SU-DHL-6 (cell line): ENCODE measurements at regions not wholly inside any gene's neighbourhood (a gene's known extent, or its start where the extent isn't known, plus 50 kb on each side); places are given as distances from the start of the nearest gene placed in this dataset.
"Not testable (repeated sequence)": the region's sequence is repeated elsewhere in the genome, so short reads cannot be mapped to it uniquely, and the experiment has no call there.

Experiments used
- H2AFZ ChIP-seq: fragments of 200-600 bp; sonication (generic); 2 replicates; pipeline ENCODE4 v1.6.1; 2014; ENCODE audit warnings: low read depth, mild to moderate bottlenecking, moderate library complexity, mixed read lengths, antibody characterized with exemption, low read length; ENCODE audit not compliant: severe bottlenecking
- H3F3A ChIP-seq: fragments of 200-600 bp; shearing (Covaris generic); 2 replicates; pipeline ENCODE4 v1.6.0; 2016; ENCODE audit warnings: antibody characterized with exemption, mild to moderate bottlenecking; ENCODE audit not compliant: insufficient read depth
- H3K27ac ChIP-seq: fragments of 200-600 bp; sonication (generic); 2 replicates; pipeline ENCODE4 v1.5.1; 2016; ENCODE audit warnings: low read depth, mild to moderate bottlenecking, low read length, moderate library complexity, mixed read lengths
- H3K27me3 ChIP-seq: fragments of 200-600 bp; sonication (generic), shearing (Covaris generic); 2 replicates; pipeline ENCODE4 v1.6.0; 2014; ENCODE audit warnings: mild to moderate bottlenecking, low read length
- H3K36me3 ChIP-seq: fragments of 200-600 bp; sonication (generic); 2 replicates; pipeline ENCODE4 v1.6.1; 2014; ENCODE audit warnings: mild to moderate bottlenecking, low read length, mixed read lengths
- H3K4me2 ChIP-seq: fragments of 300-600, 200-600 bp; shearing (Covaris generic), sonication (generic); 2 replicates; pipeline ENCODE4 v1.6.0; 2014; ENCODE audit warnings: low read length, low read depth, mild to moderate bottlenecking; ENCODE audit not compliant: poor library complexity, severe bottlenecking
- H3K4me3 ChIP-seq: fragments of 200-600 bp; sonication (generic); 2 replicates; pipeline ENCODE4 v1.5.1; 2014; ENCODE audit warnings: antibody characterized with exemption, low read length, mild to moderate bottlenecking, mixed read lengths; ENCODE audit not compliant: insufficient read depth, poor library complexity, severe bottlenecking
- H3K79me2 ChIP-seq: fragments of 200-600 bp; sonication (generic); 2 replicates; pipeline ENCODE4 v1.6.1; 2014; ENCODE audit warnings: mild to moderate bottlenecking, low read length, moderate library complexity; ENCODE audit not compliant: insufficient read depth
- H3K9ac ChIP-seq: fragments of 200-600 bp; sonication (generic); 2 replicates; pipeline ENCODE4 v1.7.0; 2014; ENCODE audit warnings: mild to moderate bottlenecking, low read length
- H3K9me2 ChIP-seq: fragments of 200-600 bp; sonication (generic); replicated peaks from 2 replicates; pipeline ENCODE4 v1.6.1; 2014; ENCODE audit warnings: low read length; ENCODE audit not compliant: insufficient read depth
- H3K9me3 ChIP-seq: fragments of 200-600 bp; sonication (generic); 2 replicates; pipeline ENCODE4 v1.6.1; 2014; ENCODE audit warnings: low read length, mixed read lengths; ENCODE audit not compliant: insufficient read depth
- H4K20me1 ChIP-seq: fragments of 200-600 bp; sonication (generic); 2 replicates; pipeline ENCODE4 v1.6.1; 2014; ENCODE audit warnings: low read depth, mild to moderate bottlenecking, antibody characterized with exemption, low read length, moderate library complexity, mixed read lengths
- EZH2phosphoT487 ChIP-seq: fragments of 200-600 bp; sonication (generic), shearing (Covaris generic); conservative IDR thresholded peaks from 2 replicates; pipeline ENCODE4 v1.6.1; 2018; ENCODE audit warnings: mild to moderate bottlenecking, antibody characterized with exemption, low read length, moderate library complexity, mixed read lengths
- TF ChIP-seq, protein P1 (sequence below): fragments of 200-600 bp; sonication (generic); IDR thresholded peaks from one replicate; pipeline ENCODE4 v1.5.1; 2017; ENCODE audit warnings: antibody characterized with exemption, mild to moderate bottlenecking, low read length, moderate library complexity; ENCODE audit not compliant: insufficient read depth, poor library complexity, severe bottlenecking

DNA sequence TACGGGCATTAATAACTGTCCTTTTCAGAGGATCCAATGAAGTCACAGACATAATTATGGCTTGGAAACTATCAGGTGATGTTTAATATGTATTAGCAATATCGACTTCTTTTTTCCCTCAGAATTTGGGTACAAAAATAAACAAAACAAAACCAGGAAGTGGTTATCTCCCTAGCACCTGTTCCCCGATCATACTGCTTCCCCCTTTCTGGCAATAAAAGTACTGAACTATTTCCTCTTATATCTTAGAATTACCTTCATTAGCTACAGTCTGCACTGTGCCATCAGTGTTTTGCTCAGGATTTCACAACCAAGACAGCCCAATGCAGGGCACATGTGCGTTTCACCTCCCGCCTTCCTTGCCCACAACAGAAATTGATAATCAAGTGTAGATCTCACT lies 216.9 kb upstream of the BTBD3 start:
- Histone ChIP-seq H3K9ac (no peak overlapping the region), H3F3A (no peaks in the 10 kb centered on the region), H3K4me3 (no peak overlapping the region), H3K27ac (no peak overlapping the region), H3K9me2 (no peaks in the 10 kb centered on the region), H3K27me3 (no peaks in the 10 kb centered on the region), H3K9me3 (no peaks in the 10 kb centered on the region), H3K79me2 (no peaks in the 10 kb centered on the region), H3K4me2 (no peak overlapping the region), H2AFZ (no peak overlapping the region), H4K20me1 (no peaks in the 10 kb centered on the region), H3K36me3 (no peaks in the 10 kb centered on the region)
- TF ChIP-seq EZH2phosphoT487: no peak
- TF ChIP-seq, protein P1, sequence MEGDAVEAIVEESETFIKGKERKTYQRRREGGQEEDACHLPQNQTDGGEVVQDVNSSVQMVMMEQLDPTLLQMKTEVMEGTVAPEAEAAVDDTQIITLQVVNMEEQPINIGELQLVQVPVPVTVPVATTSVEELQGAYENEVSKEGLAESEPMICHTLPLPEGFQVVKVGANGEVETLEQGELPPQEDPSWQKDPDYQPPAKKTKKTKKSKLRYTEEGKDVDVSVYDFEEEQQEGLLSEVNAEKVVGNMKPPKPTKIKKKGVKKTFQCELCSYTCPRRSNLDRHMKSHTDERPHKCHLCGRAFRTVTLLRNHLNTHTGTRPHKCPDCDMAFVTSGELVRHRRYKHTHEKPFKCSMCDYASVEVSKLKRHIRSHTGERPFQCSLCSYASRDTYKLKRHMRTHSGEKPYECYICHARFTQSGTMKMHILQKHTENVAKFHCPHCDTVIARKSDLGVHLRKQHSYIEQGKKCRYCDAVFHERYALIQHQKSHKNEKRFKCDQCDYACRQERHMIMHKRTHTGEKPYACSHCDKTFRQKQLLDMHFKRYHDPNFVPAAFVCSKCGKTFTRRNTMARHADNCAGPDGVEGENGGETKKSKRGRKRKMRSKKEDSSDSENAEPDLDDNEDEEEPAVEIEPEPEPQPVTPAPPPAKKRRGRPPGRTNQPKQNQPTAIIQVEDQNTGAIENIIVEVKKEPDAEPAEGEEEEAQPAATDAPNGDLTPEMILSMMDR: no peak

DNA sequence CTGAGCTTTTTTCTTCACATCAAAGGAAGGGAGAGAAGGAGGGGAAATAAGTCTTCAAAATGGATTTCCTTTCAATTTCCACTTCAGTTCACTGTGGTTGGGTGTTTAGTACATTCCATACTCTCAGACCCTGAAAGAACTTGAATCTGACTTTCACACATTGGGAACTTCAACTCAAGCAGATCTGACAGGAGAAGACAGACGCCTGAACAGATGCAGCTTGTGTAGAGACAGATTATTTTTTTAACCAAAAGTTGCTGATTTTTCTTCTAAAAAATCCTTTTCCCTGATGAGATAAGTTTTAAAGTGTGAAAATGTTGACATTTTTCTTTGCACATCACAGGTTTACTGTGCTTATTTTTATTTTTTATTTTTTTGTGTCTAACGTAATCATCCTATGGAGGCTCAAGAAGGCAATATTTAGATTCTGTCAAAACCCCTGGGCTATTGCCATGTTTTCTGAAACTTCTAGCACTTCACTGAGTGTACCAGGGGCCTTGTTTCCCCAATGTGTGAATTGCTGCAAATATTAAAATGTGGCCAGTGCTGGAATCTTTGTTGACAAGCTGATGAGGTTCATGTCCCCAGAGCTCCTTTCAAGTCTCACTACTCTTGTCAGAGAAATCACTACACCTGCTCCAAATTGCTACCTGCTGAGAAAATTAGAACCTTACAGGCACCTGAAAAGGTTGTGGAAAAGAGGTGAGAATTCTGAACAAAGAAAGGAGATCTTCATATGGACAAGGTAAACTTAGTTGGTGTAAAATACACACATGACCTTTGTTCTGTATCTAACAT lies 214.8 kb upstream of the BTBD3 start:
- no peak overlapping the region for H3K4me3 ChIP-seq
- TF ChIP-seq EZH2phosphoT487: no peak
- TF ChIP-seq, protein P1: no peak
- no peaks in the 10 kb centered on the region for H3K79me2 ChIP-seq
- no peak overlapping the region for H2AFZ ChIP-seq
- no peaks in the 10 kb centered on the region for H3F3A ChIP-seq
- H3K9me3 ChIP-seq: no peaks in the 10 kb centered on the region
- no peaks in the 10 kb centered on the region for H4K20me1 ChIP-seq
- H3K4me2 ChIP-seq: no peak overlapping the region
- no peak overlapping the region for H3K9ac ChIP-seq
- no peaks in the 10 kb centered on the region for H3K9me2 ChIP-seq
- H3K27ac ChIP-seq: no peak overlapping the region
- no peaks in the 10 kb centered on the region for H3K27me3 ChIP-seq
- no peaks in the 10 kb centered on the region for H3K36me3 ChIP-seq

DNA sequence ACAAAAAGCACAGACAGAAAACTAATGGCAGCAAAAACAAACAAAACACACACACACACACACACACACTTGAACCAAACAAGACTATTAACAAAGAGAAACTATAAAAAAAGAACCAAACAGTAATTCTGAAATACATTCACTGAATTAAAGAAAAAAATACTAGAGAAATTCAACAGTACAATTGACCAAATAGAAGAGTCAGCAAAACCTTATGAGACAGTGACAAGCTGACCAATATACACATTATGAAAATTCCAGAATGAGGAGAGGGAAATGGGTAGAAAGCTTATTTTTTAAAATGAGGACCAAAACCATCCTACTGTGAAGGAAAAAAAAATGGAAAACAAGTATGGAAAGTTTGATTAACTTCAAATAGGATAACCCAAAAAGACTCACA lies 212.2 kb upstream of the BTBD3 start:
- Histone ChIP-seq H3K9me2 (no peaks in the 10 kb centered on the region), H2AFZ (no peak overlapping the region), H4K20me1 (no peaks in the 10 kb centered on the region), H3K27me3 (no peaks in the 10 kb centered on the region), H3K36me3 (no peaks in the 10 kb centered on the region), H3K27ac (no peak overlapping the region), H3K9ac (no peak overlapping the region), H3K9me3 (no peaks in the 10 kb centered on the region), H3F3A (no peaks in the 10 kb centered on the region), H3K4me2 (no peak overlapping the region), H3K4me3 (no peak overlapping the region), H3K79me2 (no peaks in the 10 kb centered on the region)
- TF ChIP-seq, protein P1: no peak
- TF ChIP-seq EZH2phosphoT487: no peak

DNA sequence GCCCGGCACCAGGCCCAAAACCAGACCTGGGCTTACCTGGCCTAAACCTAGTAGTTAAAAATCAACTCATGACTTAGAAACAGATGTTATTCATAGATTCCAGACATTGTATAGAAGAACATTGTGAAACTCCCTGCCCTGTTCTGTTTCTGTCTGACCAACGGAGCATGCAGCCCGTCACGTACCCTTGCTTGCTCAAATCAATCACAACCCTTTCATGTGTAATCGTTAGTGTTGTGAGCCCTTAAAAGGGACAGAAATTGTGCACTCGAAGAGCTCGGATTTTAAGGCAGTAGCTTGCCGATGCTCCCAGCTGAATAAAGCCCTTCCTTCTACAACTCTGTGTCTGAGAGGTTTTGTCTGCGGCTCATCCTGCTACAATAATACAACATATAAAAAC lies 209.5 kb upstream of the BTBD3 start:
- H2AFZ ChIP-seq, H3K36me3 ChIP-seq, H3K9me3 ChIP-seq, H3K9me2 ChIP-seq, H3K4me2 ChIP-seq, H3F3A ChIP-seq, H3K9ac ChIP-seq, H3K79me2 ChIP-seq, H3K27me3 ChIP-seq, H4K20me1 ChIP-seq, H3K27ac ChIP-seq, H3K4me3 ChIP-seq: not testable (repeated sequence)
